ENCODE measurements at regions not wholly inside any gene's neighbourhood (a gene's known extent, or its start where the extent isn't known, plus 50 kb on each side); places are given as distances from the start of the nearest gene placed in this dataset.
A peak's percentile ranks its signal among the peaks of the same experiment; 100 is the strongest.

DNA sequence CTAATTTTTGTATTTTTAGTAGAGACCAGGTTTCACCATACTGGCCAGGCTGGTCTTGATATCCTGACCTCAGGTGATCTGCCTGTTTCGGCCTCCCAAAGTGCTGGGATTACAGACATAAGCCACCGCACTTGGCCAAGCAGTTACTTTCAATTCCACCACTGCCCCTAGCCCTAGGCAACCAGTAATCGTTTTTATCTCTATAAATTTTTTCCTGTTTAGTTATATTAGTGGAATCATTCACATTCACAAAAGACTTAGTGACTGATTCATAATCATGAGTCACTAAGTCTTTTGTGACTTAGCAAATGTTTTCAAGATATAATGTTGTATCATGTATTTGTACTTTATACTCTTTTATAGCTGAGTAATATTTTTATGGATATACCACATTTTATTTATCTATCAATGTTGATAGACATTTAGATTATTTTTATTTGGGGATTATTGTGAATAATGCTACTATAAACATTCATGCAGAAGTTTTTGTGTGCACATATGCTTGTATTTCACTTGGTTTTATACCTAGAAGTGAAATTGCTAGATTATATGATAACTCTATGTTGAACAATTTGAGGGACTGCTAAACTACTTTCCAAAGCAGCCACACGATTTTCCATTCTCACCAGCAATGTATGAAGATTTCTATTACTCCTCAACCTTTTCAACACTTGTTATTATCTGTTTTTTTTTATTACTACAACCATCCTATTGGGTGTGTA lies 421.4 kb upstream of the ID4 start (continued):
- TF ChIP-seq, protein P1, sequence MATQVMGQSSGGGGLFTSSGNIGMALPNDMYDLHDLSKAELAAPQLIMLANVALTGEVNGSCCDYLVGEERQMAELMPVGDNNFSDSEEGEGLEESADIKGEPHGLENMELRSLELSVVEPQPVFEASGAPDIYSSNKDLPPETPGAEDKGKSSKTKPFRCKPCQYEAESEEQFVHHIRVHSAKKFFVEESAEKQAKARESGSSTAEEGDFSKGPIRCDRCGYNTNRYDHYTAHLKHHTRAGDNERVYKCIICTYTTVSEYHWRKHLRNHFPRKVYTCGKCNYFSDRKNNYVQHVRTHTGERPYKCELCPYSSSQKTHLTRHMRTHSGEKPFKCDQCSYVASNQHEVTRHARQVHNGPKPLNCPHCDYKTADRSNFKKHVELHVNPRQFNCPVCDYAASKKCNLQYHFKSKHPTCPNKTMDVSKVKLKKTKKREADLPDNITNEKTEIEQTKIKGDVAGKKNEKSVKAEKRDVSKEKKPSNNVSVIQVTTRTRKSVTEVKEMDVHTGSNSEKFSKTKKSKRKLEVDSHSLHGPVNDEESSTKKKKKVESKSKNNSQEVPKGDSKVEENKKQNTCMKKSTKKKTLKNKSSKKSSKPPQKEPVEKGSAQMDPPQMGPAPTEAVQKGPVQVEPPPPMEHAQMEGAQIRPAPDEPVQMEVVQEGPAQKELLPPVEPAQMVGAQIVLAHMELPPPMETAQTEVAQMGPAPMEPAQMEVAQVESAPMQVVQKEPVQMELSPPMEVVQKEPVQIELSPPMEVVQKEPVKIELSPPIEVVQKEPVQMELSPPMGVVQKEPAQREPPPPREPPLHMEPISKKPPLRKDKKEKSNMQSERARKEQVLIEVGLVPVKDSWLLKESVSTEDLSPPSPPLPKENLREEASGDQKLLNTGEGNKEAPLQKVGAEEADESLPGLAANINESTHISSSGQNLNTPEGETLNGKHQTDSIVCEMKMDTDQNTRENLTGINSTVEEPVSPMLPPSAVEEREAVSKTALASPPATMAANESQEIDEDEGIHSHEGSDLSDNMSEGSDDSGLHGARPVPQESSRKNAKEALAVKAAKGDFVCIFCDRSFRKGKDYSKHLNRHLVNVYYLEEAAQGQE (IDR thresholded peaks at IDR 0.05; ENCODE audit: low read depth): no peak
- TF ChIP-seq CEBPB (IDR thresholded peaks at IDR 0.05; ENCODE audit: low read depth) (0 out of 2 replicates have a peak, but pooled peaks have one; percentile 58), CBX3 (IDR thresholded peaks at IDR 0.05; ENCODE audit: low read depth) (0 out of 2 replicates have a peak, but pooled peaks have one; percentile 70)

DNA sequence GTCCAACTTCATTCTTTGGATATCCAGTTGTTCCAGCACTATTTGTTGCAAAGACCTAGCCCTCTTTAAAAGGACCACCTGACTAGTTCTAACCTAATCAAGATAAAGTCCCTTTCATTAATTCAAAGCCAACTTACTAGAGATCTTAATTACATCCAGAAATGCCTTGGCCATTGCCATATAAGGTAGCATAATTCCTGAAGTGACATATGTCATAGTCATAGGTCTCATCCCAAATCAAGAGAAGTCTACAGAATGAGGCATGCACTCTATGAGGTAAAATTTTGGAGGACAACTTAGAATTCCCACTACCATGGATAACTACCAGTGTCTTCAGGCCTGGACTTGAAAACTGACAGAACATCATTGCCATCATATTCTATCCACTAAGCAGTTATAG lies 420.4 kb upstream of the ID4 start:
- Histone ChIP-seq H3K9ac (ENCODE audit: low read length) (no peak overlapping the region), H3K9me3 (ENCODE audit: control insufficient read depth in 1 of 2, insufficient read depth in 1 of 2, low read depth in 1 of 2, low read length in 2 of 2) (no peaks in the 10 kb centered on the region), H3K27ac (ENCODE audit: low read depth, low read length) (peak overlapping the region; percentile 81), H3K27me3 (ENCODE audit: insufficient read depth, low read length) (no peaks in the 10 kb centered on the region), H3K4me3 (replicated peaks in 1 of 2; ENCODE audit: low read depth in 1 of 2, low read length in 2 of 2) (no peak overlapping the region), H3K4me1 (ENCODE audit: control insufficient read depth in 1 of 2, insufficient read depth in 2 of 2, low read length in 2 of 2) (peaks cover 48 to 65% of the 10 kb centered on the region in 2 experiments), H3K79me2 (ENCODE audit: insufficient read depth, low read length) (no peaks in the 10 kb centered on the region), H4K20me1 (ENCODE audit: insufficient read depth) (no peaks in the 10 kb centered on the region), H2AFZ (ENCODE audit: low read depth, low read length, poor library complexity, severe bottlenecking) (no peak overlapping the region), H3K36me3 (ENCODE audit: control insufficient read depth in 1 of 2, insufficient read depth in 2 of 2, low read length in 2 of 2) (no peaks in the 10 kb centered on the region), H3K9me2 (ENCODE audit: insufficient read depth) (no peaks in the 10 kb centered on the region), H3K4me2 (ENCODE audit: low read length) (peak overlapping the region; percentile 69)
- intact Hi-C loops (cut with micrococcal nuclease): loop anchor here (5.0 kb wide), 1 partner anchor 75 kb away; no protein-coding TSS in a partner anchor
- TF ChIP-seq SRF (IDR thresholded peaks at IDR 0.05; ENCODE audit: low read depth): peak; percentile 93
- no peak for TF ChIP-seq CEBPB (IDR thresholded peaks at IDR 0.05; ENCODE audit: low read depth)
- no peak for TF ChIP-seq POLR2A (IDR thresholded peaks at IDR 0.05; ENCODE audit: borderline replicate concordance, extremely low read depth, insufficient read depth, insufficient read length)
- DNase-seq (ENCODE audit: low read depth, low spot score) (no peak), ATAC-seq (peak; percentile 7; the same call in 1 of the 2 replicates)
- POLR2A ChIA-PET: interaction anchor here (1.0 to 1.3 kb wide), 3 partner anchors 22 to 392 kb away, joined by 3 to 6 read pairs (median 4); no protein-coding TSS in a partner anchor
- RAD21 ChIA-PET (ENCODE audit: low non-redundant PET in 1 of 2, low total read pairs in 2 of 2, uncharacterized antibody in 2 of 2, unreplicated experiment in 2 of 2): no interaction called here
- CTCF ChIA-PET: no interaction called here
- BruUV-seq (replicated peaks): no TSS peak
